GM20000 (cell line): ENCODE measurements at regions not wholly inside any gene's neighbourhood (a gene's known extent, or its start where the extent isn't known, plus 50 kb on each side); places are given as distances from the start of the nearest gene placed in this dataset.

Experiments
- DNase-seq: peaks from one replicate; pipeline ENCODE4 v3.0.0; 2012; ENCODE audit warnings: low spot score
- CTCF ChIP-seq: IDR thresholded peaks from 2 replicates; pipeline ENCODE4 v1.5.1; 2012; ENCODE audit warnings: mild to moderate bottlenecking, control low read depth; ENCODE audit errors: extremely low read depth, missing control alignments

- no peak for TF ChIP-seq CTCF
- DNase-seq, result no peak
Observed at GRCh38 chr7:12779947-12780346, 92.5 kb downstream of the ARL4A start.

DNA sequence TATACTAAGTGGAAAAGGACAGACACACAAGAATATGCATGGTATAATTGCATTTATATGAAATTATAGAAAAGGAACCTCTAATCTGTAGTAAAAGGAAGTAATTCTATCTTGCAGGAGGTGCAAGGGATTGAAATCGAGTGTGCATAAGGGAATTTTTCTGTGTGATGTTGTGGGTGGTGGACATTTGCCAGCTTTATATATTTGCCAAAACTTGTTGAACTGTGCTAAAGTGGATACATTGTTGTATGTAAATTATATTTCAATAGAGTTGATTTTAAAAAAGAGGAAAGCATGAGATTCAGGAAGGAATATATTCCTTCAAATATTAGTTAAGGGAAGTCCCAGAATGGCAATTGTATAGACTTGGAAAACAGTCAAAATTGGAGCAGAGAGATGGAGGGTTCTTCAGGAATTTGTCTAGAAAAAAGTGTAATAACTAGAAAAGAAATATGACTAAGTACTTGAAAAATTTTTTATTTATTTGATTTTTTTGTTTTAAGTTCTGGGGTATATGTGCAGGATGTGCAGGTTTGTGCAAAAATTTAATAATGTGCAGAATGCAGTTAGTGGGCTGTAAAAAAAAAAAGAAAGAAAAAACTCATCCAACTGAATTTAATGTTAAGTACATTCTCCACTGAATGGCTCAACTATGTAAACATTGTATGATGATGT, 96.1 kb downstream of the ARL4A start:
- no peak for TF ChIP-seq CTCF
- no peak for DNase-seq

GRCh38 chr7:12785473-12785872, 98.0 kb downstream of the ARL4A start:
- DNase-seq, result no peak
- no peak for TF ChIP-seq CTCF

- no peak for TF ChIP-seq CTCF
- DNase-seq, result no peak
Observed at GRCh38 chr7:12786494-12786893, 99.1 kb downstream of the ARL4A start.

DNA sequence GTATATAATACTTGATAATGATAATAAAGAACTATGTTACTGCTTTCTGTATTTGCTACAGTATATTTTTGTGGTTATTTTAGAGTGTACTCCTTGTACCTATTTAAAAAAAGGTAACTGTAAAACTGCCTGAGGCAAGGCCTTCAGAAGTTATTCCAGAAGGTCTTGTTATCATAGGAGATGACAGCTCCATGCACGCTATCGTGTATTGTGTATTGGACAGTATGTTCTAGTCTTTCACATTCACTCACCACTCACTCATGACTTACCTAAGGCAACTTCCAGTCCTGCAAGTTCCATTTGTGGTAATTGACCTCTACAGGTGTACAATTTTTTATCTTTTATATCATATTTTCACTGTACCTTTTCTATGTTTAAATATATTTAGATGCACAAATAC, 100.7 kb downstream of the ARL4A start:
- TF ChIP-seq CTCF, result no peak
- no peak for DNase-seq

GRCh38 chr7:12788591-12788990, 101.2 kb downstream of the ARL4A start:
- TF ChIP-seq CTCF, result no peak
- DNase-seq, result no peak

DNA sequence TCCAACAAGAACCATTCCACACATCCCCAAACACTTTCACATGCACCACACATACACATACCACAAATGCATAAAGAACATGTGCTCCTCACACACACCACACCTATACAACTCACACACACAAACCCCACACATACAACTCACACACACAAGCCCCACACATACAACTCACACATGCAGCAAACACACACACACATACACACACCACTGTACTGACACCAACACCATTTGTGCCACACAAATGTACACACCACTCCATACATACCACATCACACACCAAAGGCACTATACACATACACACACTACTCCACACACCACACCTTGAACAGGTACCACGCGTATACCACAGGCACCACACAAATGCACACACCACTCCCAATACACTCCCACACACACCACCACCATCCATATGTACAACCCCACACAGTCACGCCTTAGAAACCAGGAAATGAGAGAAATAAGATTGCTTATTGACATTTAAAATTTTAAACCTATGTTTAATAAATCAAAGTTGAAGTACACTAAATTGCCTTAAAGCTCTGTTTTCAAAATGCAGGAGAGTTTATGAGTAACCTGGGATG, 107.4 kb downstream of the ARL4A start:
- TF ChIP-seq CTCF, result no peak
- no peak for DNase-seq
